Neural cell (in vitro differentiated cells): ENCODE measurements at regions not wholly inside any gene's neighbourhood (a gene's known extent, or its start where the extent isn't known, plus 50 kb on each side); places are given as distances from the start of the nearest gene placed in this dataset.

ENCODE experiments used
- H2AFZ ChIP-seq: fragments of 200-600, 300-800 bp; sonication (generic), shearing (Covaris generic); 2 replicates; pipeline ENCODE4 v1.6.0; 2014; ENCODE audit warnings: low read depth, mild to moderate bottlenecking, antibody characterized with exemption, low read length, moderate library complexity
- H3F3A ChIP-seq: fragments of 200-600 bp; shearing (Covaris generic); 2 replicates; pipeline ENCODE4 v1.6.1; 2016; ENCODE audit warnings: mild to moderate bottlenecking, moderate library complexity, mixed read lengths, antibody characterized with exemption, low read length; ENCODE audit not compliant: insufficient read depth, poor library complexity, severe bottlenecking
- H3K27ac ChIP-seq: fragments of 200-600, 300-800 bp; sonication (generic), shearing (Covaris generic); 2 replicates; pipeline ENCODE4 v1.5.1; 2014; ENCODE audit warnings: mild to moderate bottlenecking, low read length, moderate library complexity
- H3K27me3 ChIP-seq: fragments of 300-800, 200-600 bp; sonication (generic), shearing (Covaris generic); 2 replicates; pipeline ENCODE4 v1.6.0; 2014; ENCODE audit warnings: mild to moderate bottlenecking, low read depth, low read length, moderate library complexity; ENCODE audit not compliant: insufficient read depth
- H3K36me3 ChIP-seq: fragments of 300-800, 200-600 bp; sonication (generic), shearing (Covaris generic); 2 replicates; pipeline ENCODE4 v1.5.1; 2014; ENCODE audit warnings: mild to moderate bottlenecking, antibody characterized with exemption, low read length, moderate library complexity; ENCODE audit not compliant: insufficient read depth
- H3K4me2 ChIP-seq: fragments of 300-800, 200-600 bp; sonication (generic), shearing (Covaris generic); 2 replicates; pipeline ENCODE4 v1.6.0; 2014; ENCODE audit warnings: mild to moderate bottlenecking, low read length
- H3K4me3 ChIP-seq: fragments of 300-800, 200-600 bp; sonication (generic), shearing (Covaris generic); 2 replicates; pipeline ENCODE4 v1.5.1; 2014; ENCODE audit warnings: mild to moderate bottlenecking, low read length, moderate library complexity
- H3K79me2 ChIP-seq: fragments of 200-600 bp; shearing (Covaris generic); replicated peaks from 2 replicates; pipeline ENCODE4 v1.6.0; 2014; ENCODE audit warnings: mild to moderate bottlenecking, low read length, moderate library complexity; ENCODE audit not compliant: insufficient read depth
- H3K9ac ChIP-seq: fragments of 300-800, 200-600 bp; sonication (generic), shearing (Covaris generic); 2 replicates; pipeline ENCODE4 v1.6.1; 2016; ENCODE audit warnings: mild to moderate bottlenecking, low read length, mixed read lengths
- H3K9me2 ChIP-seq: fragments of 200-600 bp; shearing (Covaris generic); 2 replicates; pipeline ENCODE4 v1.6.1; 2016; ENCODE audit warnings: mild to moderate bottlenecking, low read length, mixed read lengths; ENCODE audit not compliant: insufficient read depth
- H3K9me3 ChIP-seq: fragments of 200-600, 300-800 bp; sonication (generic), shearing (Covaris generic); 2 replicates; pipeline ENCODE4 v1.6.1; 2016; ENCODE audit warnings: mild to moderate bottlenecking, mixed run types, low read length, moderate library complexity, mixed read lengths
- H4K20me1 ChIP-seq: fragments of 200-600 bp; shearing (Covaris generic); 2 replicates; pipeline ENCODE4 v1.6.1; 2016; ENCODE audit warnings: mild to moderate bottlenecking, mixed run types; ENCODE audit not compliant: insufficient read depth
- CTCF ChIP-seq: fragments of 450-650 bp; IDR thresholded peaks from 2 replicates; pipeline ENCODE4 v1.5.1; 2014; ENCODE audit warnings: antibody characterized with exemption, mild to moderate bottlenecking, moderate library complexity; ENCODE audit not compliant: poor library complexity, severe bottlenecking
- EP300 ChIP-seq: fragments of 450-650 bp; conservative IDR thresholded peaks from 2 replicates; pipeline ENCODE4 v1.6.1; 2014; ENCODE audit warnings: antibody characterized with exemption, mild to moderate bottlenecking, moderate library complexity; ENCODE audit not compliant: poor library complexity, severe bottlenecking
- EZH2 ChIP-seq: fragments of 200-600, 300-800 bp; shearing (Covaris generic), sonication (generic); IDR thresholded peaks from 2 replicates; pipeline ENCODE4 v1.6.1; 2014; ENCODE audit warnings: antibody characterized with exemption, low read length, borderline replicate concordance, mild to moderate bottlenecking; ENCODE audit not compliant: insufficient read depth, poor library complexity, severe bottlenecking
- MXI1 ChIP-seq: fragments of 450-650 bp; conservative IDR thresholded peaks from 2 replicates; pipeline ENCODE4 v1.6.1; 2014; ENCODE audit warnings: antibody characterized with exemption, mild to moderate bottlenecking; ENCODE audit not compliant: poor library complexity, severe bottlenecking
- POLR2AphosphoS5 ChIP-seq: IDR thresholded peaks from 2 replicates; pipeline ENCODE4 v1.6.1; 2012
- RAD21 ChIP-seq: fragments of 450-650 bp; conservative IDR thresholded peaks from 2 replicates; pipeline ENCODE4 v1.6.1; 2014; ENCODE audit warnings: antibody characterized with exemption, mild to moderate bottlenecking, moderate library complexity
- REST ChIP-seq: IDR thresholded peaks from 2 replicates; pipeline ENCODE4 v1.6.1; 2012; ENCODE audit warnings: borderline replicate concordance
- SMC3 ChIP-seq: fragments of 450-650 bp; conservative IDR thresholded peaks from 2 replicates; pipeline ENCODE4 v1.6.1; 2014; ENCODE audit warnings: antibody characterized with exemption, mild to moderate bottlenecking, moderate library complexity; ENCODE audit not compliant: poor library complexity
- TAF1 ChIP-seq: IDR thresholded peaks from 2 replicates; pipeline ENCODE4 v1.6.1; 2012; ENCODE audit warnings: low read depth

- Histone ChIP-seq H3K27me3 (no peaks in the 10 kb centered on the region), H3K4me3 (no peak overlapping the region), H2AFZ (no peak overlapping the region), H3K4me2 (no peak overlapping the region), H3K27ac (no peak overlapping the region), H3K36me3 (no peaks in the 10 kb centered on the region), H3F3A (no peaks in the 10 kb centered on the region), H3K79me2 (no peaks in the 10 kb centered on the region), H3K9ac (no peak overlapping the region), H4K20me1 (no peaks in the 10 kb centered on the region), H3K9me3 (no peaks in the 10 kb centered on the region), H3K9me2 (no peaks in the 10 kb centered on the region)
- TF ChIP-seq CTCF (no peak), SMC3 (no peak), RAD21 (no peak), TAF1 (no peak), REST (no peak), POLR2AphosphoS5 (no peak), EP300 (no peak), MXI1 (no peak), EZH2 (no peak)
Observed at GRCh38 chr18:55694291-55694690, 106.3 kb upstream of the TCF4 start.

GRCh38 chr18:55688030-55688429 is 100.0 kb upstream of the TCF4 start:
- Histone ChIP-seq H2AFZ (no peak overlapping the region), H3K27me3 (no peaks in the 10 kb centered on the region), H3K9me3 (no peaks in the 10 kb centered on the region), H3K9me2 (no peaks in the 10 kb centered on the region), H4K20me1 (no peaks in the 10 kb centered on the region), H3K27ac (no peak overlapping the region), H3K4me2 (no peak overlapping the region), H3K36me3 (no peaks in the 10 kb centered on the region), H3K9ac (no peak overlapping the region), H3K79me2 (no peaks in the 10 kb centered on the region), H3K4me3 (no peak overlapping the region), H3F3A (no peaks in the 10 kb centered on the region)
- TF ChIP-seq RAD21 = no peak

GRCh38 chr18:55687106-55687505 is 99.1 kb upstream of the TCF4 start:
- Histone ChIP-seq H3K4me2 (no peak overlapping the region), H3K36me3 (no peaks in the 10 kb centered on the region), H4K20me1 (no peaks in the 10 kb centered on the region), H3K79me2 (no peaks in the 10 kb centered on the region), H3K9me3 (no peaks in the 10 kb centered on the region), H3K9ac (no peak overlapping the region), H3K9me2 (no peaks in the 10 kb centered on the region), H3K27me3 (no peaks in the 10 kb centered on the region), H3F3A (no peaks in the 10 kb centered on the region), H2AFZ (no peak overlapping the region), H3K27ac (no peak overlapping the region), H3K4me3 (no peak overlapping the region)
- no peak for TF ChIP-seq TAF1
- TF ChIP-seq EP300 = no peak
- TF ChIP-seq EZH2 = no peak
- no peak for TF ChIP-seq RAD21
- no peak for TF ChIP-seq MXI1
- no peak for TF ChIP-seq CTCF
- no peak for TF ChIP-seq SMC3
- TF ChIP-seq POLR2AphosphoS5 = no peak
- TF ChIP-seq REST = no peak
